Liver (tissue), 3 donors: ENCODE measurements at regions not wholly inside any gene's neighbourhood (a gene's known extent, or its start where the extent isn't known, plus 50 kb on each side); places are given as distances from the start of the nearest gene placed in this dataset.

ENCODE experiments used
- CTCF ChIP-seq: fragments of 150-350 bp; IDR thresholded peaks from 2 replicates; pipeline ENCODE4 v1.5.1; 2017; ENCODE audit warnings: improper control_type of control experiment, low read depth, low read length; ENCODE audit not compliant: missing input control
- GABPA ChIP-seq, 2 donors: IDR thresholded peaks in 1 of 2; conservative IDR thresholded peaks in 1 of 2; 2 replicates each; pipeline ENCODE4 v1.6.1; 2016; ENCODE audit warnings: antibody characterized with exemption in 2 of 2, mild to moderate bottlenecking in 1 of 2, moderate library complexity in 1 of 2
- YY1 ChIP-seq: IDR thresholded peaks from 2 replicates; pipeline ENCODE4 v1.6.1; 2016; ENCODE audit warnings: antibody characterized with exemption, mild to moderate bottlenecking
- donor health status: healthy.
- donor health status: healthy.

- TF ChIP-seq YY1: no peak
- TF ChIP-seq CTCF: no peak
- TF ChIP-seq GABPA (IDR thresholded peaks at IDR 0.05 in 1 of 2, conservative IDR thresholded peaks at IDR 0.05 in 1 of 2): no peak
These were observed 166.8 kb upstream of the MAP3K1 start for GRCh38 chr5:56648460-56649034.
